ENCODE measurements at regions not wholly inside any gene's neighbourhood (a gene's known extent, or its start where the extent isn't known, plus 50 kb on each side); places are given as distances from the start of the nearest gene placed in this dataset.

GRCh38 chr13:103356226-103356864, 290.1 kb upstream of the SLC10A2 start:
- no peak for TF ChIP-seq ZNF280C (tag by site-specific recombination; IDR thresholded peaks at IDR 0.05)
- TF ChIP-seq RBAK (tag by site-specific recombination; IDR thresholded peaks at IDR 0.05): no peak
